ENCODE measurements at regions not wholly inside any gene's neighbourhood (a gene's known extent, or its start where the extent isn't known, plus 50 kb on each side); places are given as distances from the start of the nearest gene placed in this dataset.

GRCh38 chr5:143870362-143870761 is 58.4 kb downstream of the HMHB1 start:
- DNase-seq (ENCODE audit: low spot score): no peak

GRCh38 chr5:143870871-143871632 is 59.1 kb downstream of the HMHB1 start:
- no peak for DNase-seq (ENCODE audit: low spot score)

- no peak for DNase-seq (ENCODE audit: low spot score)
Measured at GRCh38 chr5:143871672-143872071, 59.7 kb downstream of the HMHB1 start.

- DNase-seq (ENCODE audit: low spot score): no peak
Measured at GRCh38 chr5:143874312-143874711, 62.4 kb downstream of the HMHB1 start.

- DNase-seq (ENCODE audit: low spot score): no peak
Measured at GRCh38 chr5:143877196-143877595, 65.2 kb downstream of the HMHB1 start.

GRCh38 chr5:143878430-143878829 is 66.5 kb downstream of the HMHB1 start:
- DNase-seq (ENCODE audit: low spot score): no peak

GRCh38 chr5:143879646-143880045 is 67.7 kb downstream of the HMHB1 start:
- DNase-seq (ENCODE audit: low spot score): no peak

GRCh38 chr5:143880178-143880577 is 68.2 kb downstream of the HMHB1 start:
- no peak for DNase-seq (ENCODE audit: low spot score)

GRCh38 chr5:143882520-143882919 is 70.6 kb downstream of the HMHB1 start:
- DNase-seq (ENCODE audit: low spot score): no peak

GRCh38 chr5:143886096-143886495 is 74.1 kb downstream of the HMHB1 start:
- no peak for DNase-seq (ENCODE audit: low spot score)

GRCh38 chr5:143886651-143887638 is 75.0 kb downstream of the HMHB1 start:
- no peak for DNase-seq (ENCODE audit: low spot score)

GRCh38 chr5:143887903-143888665 is 76.1 kb downstream of the HMHB1 start:
- no peak for DNase-seq (ENCODE audit: low spot score)

GRCh38 chr5:143888912-143889311 is 77.0 kb downstream of the HMHB1 start:
- no peak for DNase-seq (ENCODE audit: low spot score)

- no peak for DNase-seq (ENCODE audit: low spot score)
Measured at GRCh38 chr5:143889986-143890385, 78.0 kb downstream of the HMHB1 start.

- no peak for DNase-seq (ENCODE audit: low spot score)
Measured at GRCh38 chr5:143890487-143890886, 78.5 kb downstream of the HMHB1 start.

GRCh38 chr5:143892271-143892670 is 80.3 kb downstream of the HMHB1 start:
- DNase-seq (ENCODE audit: low spot score): no peak

GRCh38 chr5:143892908-143893307 is 80.9 kb downstream of the HMHB1 start:
- DNase-seq (ENCODE audit: low spot score): no peak

- DNase-seq (ENCODE audit: low spot score): no peak
Measured at GRCh38 chr5:143893638-143894037, 81.7 kb downstream of the HMHB1 start.

GRCh38 chr5:143896516-143896915 is 84.6 kb downstream of the HMHB1 start:
- DNase-seq (ENCODE audit: low spot score): no peak

- no peak for DNase-seq (ENCODE audit: low spot score)
Measured at GRCh38 chr5:143896966-143897365, 85.0 kb downstream of the HMHB1 start.

GRCh38 chr5:143898381-143898780 is 86.4 kb downstream of the HMHB1 start:
- no peak for DNase-seq (ENCODE audit: low spot score)
